ENCODE measurements at regions not wholly inside any gene's neighbourhood (a gene's known extent, or its start where the extent isn't known, plus 50 kb on each side); places are given as distances from the start of the nearest gene placed in this dataset.

DNA sequence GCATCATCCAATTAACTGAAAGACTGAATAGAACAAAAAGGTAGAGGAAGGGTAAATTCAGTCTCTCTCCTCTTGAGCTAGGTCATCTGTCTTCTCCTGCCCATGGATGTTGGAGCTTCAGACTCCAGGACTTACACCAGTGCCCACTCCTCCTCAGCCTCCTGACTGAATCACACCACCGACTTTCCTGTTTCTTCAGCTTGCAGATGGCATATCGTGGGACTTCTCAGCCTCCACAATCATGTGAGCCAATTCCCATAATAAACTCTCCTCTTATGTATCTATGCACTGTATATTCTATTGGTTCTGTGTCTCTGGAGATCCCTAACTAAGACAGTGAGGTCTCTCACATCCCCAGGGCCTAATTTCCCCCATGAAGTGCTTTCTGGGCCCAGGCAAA lies 140.4 kb downstream of the CD47 start:
- ChIA-PET CTCF (no interaction called here), POLR2A (no interaction called here)
- H3K27me3 ChIP-seq (ENCODE audit: control insufficient read depth, insufficient read depth, low read length), result no peaks in the 10 kb centered on the region
- H3K4me1 ChIP-seq (ENCODE audit: control insufficient read depth, insufficient read depth, low read length), result no peaks in the 10 kb centered on the region
- DNase-seq (ENCODE audit: low read depth, low spot score) (no peak), ATAC-seq (no peak)
- TF ChIP-seq, protein P1, sequence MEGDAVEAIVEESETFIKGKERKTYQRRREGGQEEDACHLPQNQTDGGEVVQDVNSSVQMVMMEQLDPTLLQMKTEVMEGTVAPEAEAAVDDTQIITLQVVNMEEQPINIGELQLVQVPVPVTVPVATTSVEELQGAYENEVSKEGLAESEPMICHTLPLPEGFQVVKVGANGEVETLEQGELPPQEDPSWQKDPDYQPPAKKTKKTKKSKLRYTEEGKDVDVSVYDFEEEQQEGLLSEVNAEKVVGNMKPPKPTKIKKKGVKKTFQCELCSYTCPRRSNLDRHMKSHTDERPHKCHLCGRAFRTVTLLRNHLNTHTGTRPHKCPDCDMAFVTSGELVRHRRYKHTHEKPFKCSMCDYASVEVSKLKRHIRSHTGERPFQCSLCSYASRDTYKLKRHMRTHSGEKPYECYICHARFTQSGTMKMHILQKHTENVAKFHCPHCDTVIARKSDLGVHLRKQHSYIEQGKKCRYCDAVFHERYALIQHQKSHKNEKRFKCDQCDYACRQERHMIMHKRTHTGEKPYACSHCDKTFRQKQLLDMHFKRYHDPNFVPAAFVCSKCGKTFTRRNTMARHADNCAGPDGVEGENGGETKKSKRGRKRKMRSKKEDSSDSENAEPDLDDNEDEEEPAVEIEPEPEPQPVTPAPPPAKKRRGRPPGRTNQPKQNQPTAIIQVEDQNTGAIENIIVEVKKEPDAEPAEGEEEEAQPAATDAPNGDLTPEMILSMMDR (IDR thresholded peaks at IDR 0.05), result no peak
- TF ChIP-seq, protein P2, sequence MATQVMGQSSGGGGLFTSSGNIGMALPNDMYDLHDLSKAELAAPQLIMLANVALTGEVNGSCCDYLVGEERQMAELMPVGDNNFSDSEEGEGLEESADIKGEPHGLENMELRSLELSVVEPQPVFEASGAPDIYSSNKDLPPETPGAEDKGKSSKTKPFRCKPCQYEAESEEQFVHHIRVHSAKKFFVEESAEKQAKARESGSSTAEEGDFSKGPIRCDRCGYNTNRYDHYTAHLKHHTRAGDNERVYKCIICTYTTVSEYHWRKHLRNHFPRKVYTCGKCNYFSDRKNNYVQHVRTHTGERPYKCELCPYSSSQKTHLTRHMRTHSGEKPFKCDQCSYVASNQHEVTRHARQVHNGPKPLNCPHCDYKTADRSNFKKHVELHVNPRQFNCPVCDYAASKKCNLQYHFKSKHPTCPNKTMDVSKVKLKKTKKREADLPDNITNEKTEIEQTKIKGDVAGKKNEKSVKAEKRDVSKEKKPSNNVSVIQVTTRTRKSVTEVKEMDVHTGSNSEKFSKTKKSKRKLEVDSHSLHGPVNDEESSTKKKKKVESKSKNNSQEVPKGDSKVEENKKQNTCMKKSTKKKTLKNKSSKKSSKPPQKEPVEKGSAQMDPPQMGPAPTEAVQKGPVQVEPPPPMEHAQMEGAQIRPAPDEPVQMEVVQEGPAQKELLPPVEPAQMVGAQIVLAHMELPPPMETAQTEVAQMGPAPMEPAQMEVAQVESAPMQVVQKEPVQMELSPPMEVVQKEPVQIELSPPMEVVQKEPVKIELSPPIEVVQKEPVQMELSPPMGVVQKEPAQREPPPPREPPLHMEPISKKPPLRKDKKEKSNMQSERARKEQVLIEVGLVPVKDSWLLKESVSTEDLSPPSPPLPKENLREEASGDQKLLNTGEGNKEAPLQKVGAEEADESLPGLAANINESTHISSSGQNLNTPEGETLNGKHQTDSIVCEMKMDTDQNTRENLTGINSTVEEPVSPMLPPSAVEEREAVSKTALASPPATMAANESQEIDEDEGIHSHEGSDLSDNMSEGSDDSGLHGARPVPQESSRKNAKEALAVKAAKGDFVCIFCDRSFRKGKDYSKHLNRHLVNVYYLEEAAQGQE (IDR thresholded peaks at IDR 0.05; ENCODE audit: insufficient read depth in 1 of 2, low read depth in 2 of 2, low read length in 1 of 2), result no peak
- TF ChIP-seq TCF7L2 (IDR thresholded peaks at IDR 0.05; ENCODE audit: low read depth, low read length), result no peak
- TF ChIP-seq POLR2AphosphoS5 (IDR thresholded peaks at IDR 0.05; ENCODE audit: low read depth, low read length), result no peak
- TF ChIP-seq SIN3A (IDR thresholded peaks at IDR 0.05; ENCODE audit: borderline replicate concordance, insufficient read depth, low read depth, low read length), result no peak
- H3K36me3 ChIP-seq (ENCODE audit: control insufficient read depth, insufficient read depth, low read length), result no peaks in the 10 kb centered on the region
- H3K4me3 ChIP-seq (ENCODE audit: low read depth in 2 of 2, low read length in 2 of 2), result no peak overlapping the region
- H3K9me3 ChIP-seq (ENCODE audit: control insufficient read depth, insufficient read depth, low read depth, low read length), result no peaks in the 10 kb centered on the region
- no peak overlapping the region for H3K27ac ChIP-seq (ENCODE audit: low read length)
- intact Hi-C loops (cut with micrococcal nuclease; ENCODE audit: unreplicated experiment) (no loop called here), in situ Hi-C loops (cut with HindIII; ENCODE audit: low pct_unique_long_range_greater_than_20kb, low sequenced_read_pairs) (no loop called here)
- no TSS peak for BruUV-seq (replicated peaks)

GRCh38 chr3:107949394-107949970 lies 141.3 kb downstream of the CD47 start:
- intact Hi-C loops (cut with micrococcal nuclease; ENCODE audit: unreplicated experiment) (no loop called here), in situ Hi-C loops (cut with HindIII; ENCODE audit: low pct_unique_long_range_greater_than_20kb, low sequenced_read_pairs) (no loop called here)
- H3K27ac ChIP-seq (ENCODE audit: low read length), result no peak overlapping the region
- TF ChIP-seq, protein P2 (IDR thresholded peaks at IDR 0.05; ENCODE audit: insufficient read depth in 1 of 2, low read depth in 2 of 2, low read length in 1 of 2), result no peak
- TF ChIP-seq, protein P1 (IDR thresholded peaks at IDR 0.05), result no peak
- TF ChIP-seq SIN3A (IDR thresholded peaks at IDR 0.05; ENCODE audit: borderline replicate concordance, insufficient read depth, low read depth, low read length) (no peak), POLR2AphosphoS5 (IDR thresholded peaks at IDR 0.05; ENCODE audit: low read depth, low read length) (no peak), TCF7L2 (IDR thresholded peaks at IDR 0.05; ENCODE audit: low read depth, low read length) (no peak)
- H3K4me3 ChIP-seq (ENCODE audit: low read depth in 2 of 2, low read length in 2 of 2), result no peak overlapping the region
- POLR2A ChIA-PET, result interaction anchor here (0.6 kb wide), 1 partner anchor 20 kb away, joined by 8 read pairs; no protein-coding TSS in a partner anchor
- no TSS peak for BruUV-seq (replicated peaks)
- H3K36me3 ChIP-seq (ENCODE audit: control insufficient read depth, insufficient read depth, low read length), result no peaks in the 10 kb centered on the region
- H3K4me1 ChIP-seq (ENCODE audit: control insufficient read depth, insufficient read depth, low read length), result no peaks in the 10 kb centered on the region
- no peaks in the 10 kb centered on the region for H3K27me3 ChIP-seq (ENCODE audit: control insufficient read depth, insufficient read depth, low read length)
- DNase-seq (ENCODE audit: low read depth, low spot score) (no peak), ATAC-seq (no peak)
- no peaks in the 10 kb centered on the region for H3K9me3 ChIP-seq (ENCODE audit: control insufficient read depth, insufficient read depth, low read depth, low read length)
- CTCF ChIA-PET, result interaction anchor here (0.6 kb wide), 1 partner anchor 30 kb away, joined by 3 read pairs; no protein-coding TSS in a partner anchor

Data from Panc1 (cell line).